Cerebellar cortex (tissue), 1 donor: ENCODE measurements at regions not wholly inside any gene's neighbourhood (a gene's known extent, or its start where the extent isn't known, plus 50 kb on each side); places are given as distances from the start of the nearest gene placed in this dataset.

Experiments
- DNase-seq: peaks from one replicate; pipeline ENCODE4 v3.0.0-alpha.2; 2015; ENCODE audit warnings: low spot score

DNA sequence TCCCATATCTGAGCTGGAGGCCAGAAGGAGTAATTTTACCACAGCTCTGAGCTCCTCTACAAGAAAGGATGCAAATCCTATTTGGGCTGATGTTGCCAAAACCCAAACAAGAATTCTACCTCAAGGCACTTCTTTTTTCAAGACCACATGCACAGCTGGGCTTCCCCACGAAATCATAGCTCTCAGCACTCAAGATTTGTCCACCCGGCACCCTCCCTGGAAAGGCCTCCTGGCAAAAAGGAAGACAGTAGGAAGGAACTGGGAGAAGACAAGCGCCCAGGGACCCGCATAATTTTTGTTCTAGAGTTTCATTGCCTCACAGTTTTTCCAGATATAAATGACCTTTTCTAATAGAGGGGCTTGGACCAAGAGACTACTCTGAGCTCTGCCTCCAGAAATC, 90.5 kb downstream of the BANF2 start:
- DNase-seq = no peak

DNA sequence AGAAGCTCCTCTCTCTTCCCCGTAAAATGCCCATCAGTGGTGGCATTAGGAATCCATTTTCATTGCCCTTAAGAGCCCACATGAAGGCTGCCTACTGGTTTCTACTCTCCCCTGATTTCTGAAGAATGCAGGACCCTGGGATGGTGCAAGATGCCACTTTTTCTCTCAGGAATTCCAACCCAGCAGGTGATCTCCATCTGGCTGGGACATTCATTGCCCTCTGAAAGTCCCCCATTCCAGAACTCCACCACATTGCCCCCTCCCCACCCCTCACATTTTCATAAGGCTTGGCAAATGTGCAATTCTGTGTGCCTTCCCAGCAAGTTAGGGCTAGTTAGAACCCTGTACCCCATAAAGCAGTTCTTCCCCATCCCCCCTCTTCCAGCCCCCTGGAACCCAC, 88.0 kb downstream of the BANF2 start:
- DNase-seq = no peak

DNA sequence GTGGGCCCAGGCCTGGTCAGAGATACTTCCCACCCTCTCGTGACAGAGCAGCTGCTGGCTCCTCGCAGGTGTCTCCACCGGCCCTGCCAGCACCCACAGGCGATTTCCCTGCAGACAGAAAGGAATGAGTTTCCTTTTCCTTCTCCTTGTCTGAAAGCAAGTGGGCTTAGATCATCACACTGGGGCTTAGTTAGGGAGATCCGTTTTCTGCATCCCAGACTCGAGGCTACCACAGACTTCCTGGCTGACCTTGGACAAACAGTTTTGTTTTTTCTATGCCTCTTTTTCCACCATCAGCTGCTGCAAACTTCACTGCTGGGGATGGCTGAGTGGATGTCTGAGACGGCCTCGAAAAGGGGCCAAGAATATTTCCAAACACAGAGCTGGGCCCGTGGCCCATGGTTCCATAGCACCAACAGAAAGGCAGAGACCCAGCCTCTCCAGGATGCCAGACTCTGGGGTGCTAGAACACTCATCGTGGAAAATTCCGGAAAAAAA, 86.5 kb downstream of the BANF2 start:
- DNase-seq = no peak
